Thymus (tissue), 11 donors: ENCODE measurements at regions not wholly inside any gene's neighbourhood (a gene's known extent, or its start where the extent isn't known, plus 50 kb on each side); places are given as distances from the start of the nearest gene placed in this dataset.

Source experiments
- DNase-seq, 9 donors: peaks; one replicate each; pipeline ENCODE4 v3.0.0-alpha.2; 2013; ENCODE audit warnings: low spot score in 9 of 9, low read depth in 6 of 9, missing footprints in 1 of 9
- H3K27ac ChIP-seq, 2 donors: one replicate each; pipeline ENCODE4 v1.5.1; 2013; ENCODE audit warnings: control low read depth in 1 of 2, low read depth in 1 of 2, low read length in 1 of 2, mild to moderate bottlenecking in 1 of 2, moderate library complexity in 1 of 2
- H3K27me3 ChIP-seq, 2 donors: one replicate each; pipeline ENCODE4 v1.5.1; 2013; ENCODE audit warnings: low read length in 1 of 2; ENCODE audit not compliant: control insufficient read depth in 2 of 2, insufficient read depth in 1 of 2
- H3K36me3 ChIP-seq, 2 donors: one replicate each; pipeline ENCODE4 v1.5.1; 2013; ENCODE audit warnings: low read length in 1 of 2, mild to moderate bottlenecking in 1 of 2, moderate library complexity in 1 of 2; ENCODE audit not compliant: control insufficient read depth in 2 of 2, insufficient read depth in 2 of 2
- H3K4me1 ChIP-seq, 2 donors: one replicate each; pipeline ENCODE4 v1.5.1; 2013; ENCODE audit warnings: low read length in 2 of 2; ENCODE audit not compliant: control insufficient read depth in 2 of 2, insufficient read depth in 2 of 2
- H3K4me3 ChIP-seq, 2 donors: one replicate each; pipeline ENCODE4 v1.5.1; 2013; ENCODE audit warnings: low read length in 2 of 2, control low read depth in 1 of 2, mild to moderate bottlenecking in 1 of 2
- H3K9me3 ChIP-seq, 2 donors: one replicate each; pipeline ENCODE4 v1.5.1; 2013; ENCODE audit warnings: low read length in 1 of 2, mild to moderate bottlenecking in 1 of 2; ENCODE audit not compliant: control insufficient read depth in 2 of 2, insufficient read depth in 1 of 2
- WGBS: extraction: QIAGEN DNeasy Blood & Tissue Kit; methylation state at CpG from one replicate; pipeline ENCODE4 v1.1.7; 2013; 5-methylcytosine and 5-hydroxymethylcytosine counted together
- donor health status: healthy.

DNA sequence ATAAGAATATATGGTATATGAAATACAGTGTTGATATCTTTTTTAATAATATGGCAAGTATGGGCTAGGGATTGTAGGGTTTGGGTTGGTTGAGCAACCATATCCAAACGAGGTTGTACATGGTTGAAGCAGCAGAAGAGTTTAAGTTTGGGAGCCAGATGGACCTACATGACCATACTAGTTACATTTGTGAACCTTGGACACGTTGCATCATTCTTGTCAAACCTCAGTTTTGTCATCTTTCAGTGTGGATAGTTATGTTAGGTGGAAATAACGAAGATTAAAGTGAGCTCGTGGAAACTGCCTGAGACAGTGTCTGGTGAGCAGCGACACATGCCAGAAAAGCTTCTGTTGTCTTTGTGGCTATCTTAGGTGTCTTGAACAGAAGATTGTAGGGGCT lies 307.1 kb upstream of the KIRREL3 start:
- WGBS: 69% methylated on average over 5 of the region's 5 CpGs
- no peaks in the 10 kb centered on the region for H3K4me1 ChIP-seq
- H3K27me3 ChIP-seq: no peaks in the 10 kb centered on the region
- no peak for DNase-seq
- no peak overlapping the region for H3K4me3 ChIP-seq
- H3K27ac ChIP-seq: no peak overlapping the region
- H3K36me3 ChIP-seq: no peaks in the 10 kb centered on the region
- no peaks in the 10 kb centered on the region for H3K9me3 ChIP-seq

DNA sequence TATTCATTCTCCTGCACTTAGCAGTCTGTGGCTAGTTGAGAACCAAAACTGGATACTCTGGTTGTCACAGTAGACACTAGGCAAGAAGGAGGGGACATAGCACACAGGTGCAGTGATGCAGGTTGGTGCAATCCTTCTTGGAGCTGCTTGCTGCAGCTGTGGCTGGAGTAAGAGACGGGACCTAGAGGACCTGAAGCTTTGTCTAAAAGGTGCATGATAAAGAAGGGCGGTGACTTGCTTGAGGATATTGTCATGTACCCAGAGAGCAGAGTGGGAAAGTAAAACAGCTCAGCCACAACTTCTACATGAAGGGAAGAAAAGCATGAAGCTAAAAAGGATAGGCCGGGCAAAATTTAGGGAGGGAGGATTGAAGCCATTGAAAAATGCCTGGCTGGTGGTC lies 304.1 kb upstream of the KIRREL3 start:
- no peak overlapping the region for H3K4me3 ChIP-seq
- no peak overlapping the region for H3K27ac ChIP-seq
- H3K36me3 ChIP-seq: no peaks in the 10 kb centered on the region
- no peaks in the 10 kb centered on the region for H3K4me1 ChIP-seq
- WGBS: 94% methylated on average over 3 of the region's 3 CpGs
- no peaks in the 10 kb centered on the region for H3K9me3 ChIP-seq
- no peak for DNase-seq
- no peaks in the 10 kb centered on the region for H3K27me3 ChIP-seq

- H3K36me3 ChIP-seq: no peaks in the 10 kb centered on the region
- no peak for DNase-seq
- peaks cover 0 to 1% of the 10 kb centered on the region in 2 donors for H3K9me3 ChIP-seq
- no peaks in the 10 kb centered on the region for H3K27me3 ChIP-seq
- no peak overlapping the region for H3K27ac ChIP-seq
- no peaks in the 10 kb centered on the region for H3K4me1 ChIP-seq
- H3K4me3 ChIP-seq: no peak overlapping the region
- 97% methylated on average over 4 of the region's 5 CpGs for WGBS
These were observed 288.4 kb upstream of the KIRREL3 start for GRCh38 chr11:127288926-127289325.

DNA sequence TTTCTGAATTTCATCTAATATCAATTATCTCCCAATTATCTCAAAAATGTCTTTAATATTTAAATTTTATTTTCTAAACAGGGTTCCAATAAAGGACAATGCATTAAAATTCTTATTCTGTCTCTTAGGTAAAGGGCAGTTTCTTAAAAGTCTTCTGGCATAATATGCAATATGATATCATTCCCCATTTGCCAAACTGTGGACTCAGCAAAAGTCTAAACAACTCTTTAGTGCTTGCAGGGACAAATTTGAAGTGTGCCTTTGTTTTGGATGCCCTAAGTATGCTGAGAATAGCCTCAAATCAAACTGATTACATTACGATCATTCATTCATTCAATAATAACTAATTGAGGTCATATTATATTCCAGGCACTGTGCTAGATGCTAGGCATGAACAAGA lies 281.0 kb upstream of the KIRREL3 start:
- 99% methylated on average over 1 of the region's 1 CpG for WGBS

DNA sequence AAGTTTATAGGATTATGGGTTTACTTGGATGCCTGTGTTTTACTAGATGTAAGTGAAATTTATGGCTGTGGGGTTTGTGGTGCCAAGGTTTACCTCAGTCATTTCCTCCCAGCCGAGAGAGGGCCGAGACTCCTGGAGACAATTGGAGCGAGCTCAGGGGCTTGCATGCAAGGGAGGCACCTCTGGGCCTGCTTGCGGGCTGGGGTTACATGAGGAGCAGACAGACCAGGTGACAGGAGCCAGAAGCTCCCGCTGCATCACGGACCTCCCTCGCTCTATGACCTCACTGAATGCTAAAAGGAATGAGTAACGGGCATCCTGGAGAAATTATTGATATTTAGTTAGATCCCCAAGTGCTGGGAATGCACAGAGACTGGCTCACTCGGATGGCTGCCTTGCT lies 275.2 kb upstream of the KIRREL3 start:
- no peak for DNase-seq
- no peaks in the 10 kb centered on the region for H3K36me3 ChIP-seq
- no peaks in the 10 kb centered on the region for H3K27me3 ChIP-seq
- H3K27ac ChIP-seq: no peak overlapping the region
- WGBS: 5% methylated on average over 9 of the region's 9 CpGs
- H3K4me3 ChIP-seq: no peak overlapping the region
- no peaks in the 10 kb centered on the region for H3K4me1 ChIP-seq
- H3K9me3 ChIP-seq: no peaks in the 10 kb centered on the region

More for the DNA sequence above, 281.0 kb upstream of the KIRREL3 start:
- Histone ChIP-seq H3K27ac (no peak overlapping the region), H3K36me3 (no peaks in the 10 kb centered on the region), H3K27me3 (no peaks in the 10 kb centered on the region), H3K4me1 (no peaks in the 10 kb centered on the region), H3K4me3 (no peak overlapping the region), H3K9me3 (no peaks in the 10 kb centered on the region)
- DNase-seq: no peak

DNA sequence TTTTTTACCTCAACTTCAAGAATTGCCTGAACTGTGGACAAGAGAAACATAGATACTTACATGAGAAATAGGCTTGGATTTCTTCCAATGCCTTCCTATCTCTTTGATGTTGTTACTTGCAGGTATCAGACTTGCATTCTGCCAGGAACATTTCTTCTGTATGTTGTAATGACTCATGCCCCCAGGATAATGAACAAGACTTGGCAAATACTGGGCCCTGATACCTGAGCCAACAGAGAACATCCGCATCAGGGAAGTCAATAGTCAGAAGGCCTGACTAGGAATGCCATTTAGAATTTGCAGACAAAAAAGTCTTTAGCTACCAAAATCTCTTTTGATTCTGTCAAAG lies 273.7 kb upstream of the KIRREL3 start:
- 89% methylated on average over 1 of the region's 1 CpG for WGBS

GRCh38 chr11:127273593-127274327 lies 273.2 kb upstream of the KIRREL3 start:
- no peaks in the 10 kb centered on the region for H3K27me3 ChIP-seq
- no peak overlapping the region for H3K4me3 ChIP-seq
- WGBS: 81% methylated on average over 5 of the region's 5 CpGs
- no peaks in the 10 kb centered on the region for H3K36me3 ChIP-seq
- H3K27ac ChIP-seq: no peak overlapping the region
- H3K4me1 ChIP-seq: no peaks in the 10 kb centered on the region
- DNase-seq: no peak
- no peaks in the 10 kb centered on the region for H3K9me3 ChIP-seq

More for the DNA sequence above, 273.7 kb upstream of the KIRREL3 start:
- no peaks in the 10 kb centered on the region for H3K9me3 ChIP-seq
- H3K27ac ChIP-seq: no peak overlapping the region
- H3K4me1 ChIP-seq: no peaks in the 10 kb centered on the region
- DNase-seq: no peak
- H3K27me3 ChIP-seq: no peaks in the 10 kb centered on the region
- no peaks in the 10 kb centered on the region for H3K36me3 ChIP-seq
- no peak overlapping the region for H3K4me3 ChIP-seq

GRCh38 chr11:127270851-127271250 lies 270.3 kb upstream of the KIRREL3 start:
- Histone ChIP-seq H3K4me1 (no peaks in the 10 kb centered on the region), H3K27me3 (no peaks in the 10 kb centered on the region), H3K4me3 (no peak overlapping the region), H3K9me3 (no peaks in the 10 kb centered on the region), H3K27ac (no peak overlapping the region), H3K36me3 (no peaks in the 10 kb centered on the region)
- DNase-seq: no peak
- 10% methylated on average over 2 of the region's 2 CpGs for WGBS

DNA sequence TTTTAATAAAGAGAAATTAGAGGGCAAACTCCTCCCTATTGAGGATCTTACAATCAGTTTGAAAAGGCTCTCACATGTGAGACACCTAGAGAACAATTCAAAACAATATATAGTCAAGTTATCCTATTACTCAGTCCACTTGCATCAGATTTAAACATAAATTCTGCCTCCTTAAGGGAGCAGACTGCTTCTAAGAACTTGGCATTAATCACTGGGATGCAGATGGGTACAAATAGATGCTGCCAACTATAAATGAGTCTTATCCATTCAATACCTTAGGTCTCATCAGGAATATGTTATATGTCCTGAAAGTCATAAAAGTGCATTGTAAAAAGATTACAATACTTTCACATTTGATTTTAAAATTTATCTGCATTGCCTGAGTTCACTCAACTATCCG lies 269.3 kb upstream of the KIRREL3 start:
- no peak for DNase-seq
- no peaks in the 10 kb centered on the region for H3K36me3 ChIP-seq
- no peak overlapping the region for H3K4me3 ChIP-seq
- no peaks in the 10 kb centered on the region for H3K27me3 ChIP-seq
- no peak overlapping the region for H3K27ac ChIP-seq
- no peaks in the 10 kb centered on the region for H3K9me3 ChIP-seq
- H3K4me1 ChIP-seq: no peaks in the 10 kb centered on the region
- 96% methylated on average over 1 of the region's 1 CpG for WGBS

- Histone ChIP-seq H3K4me3 (no peak overlapping the region), H3K4me1 (no peaks in the 10 kb centered on the region), H3K9me3 (no peaks in the 10 kb centered on the region), H3K27ac (no peak overlapping the region), H3K36me3 (no peaks in the 10 kb centered on the region), H3K27me3 (no peaks in the 10 kb centered on the region)
- DNase-seq: no peak
These were observed 268.4 kb upstream of the KIRREL3 start for GRCh38 chr11:127268932-127269331.
